Neural crest cell (in vitro differentiated cells): ENCODE measurements at regions not wholly inside any gene's neighbourhood (a gene's known extent, or its start where the extent isn't known, plus 50 kb on each side); places are given as distances from the start of the nearest gene placed in this dataset.
"Not testable (repeated sequence)": the region's sequence is repeated elsewhere in the genome, so short reads cannot be mapped to it uniquely, and the experiment has no call there.

ENCODE experiments used
- DNase-seq: peaks from one replicate; pipeline ENCODE4 v3.0.0; 2021; ENCODE audit warnings: low read depth, mixed read lengths, low spot score
- H3K27ac Mint-ChIP-seq: one replicate; pipeline ENCODE4 v1.8.0; 2021; ENCODE audit warnings: mild to moderate bottlenecking, mixed read lengths; ENCODE audit not compliant: unreplicated experiment
- H3K27me3 Mint-ChIP-seq: 2 replicates; pipeline ENCODE4 v1.8.0; 2021; ENCODE audit warnings: low read depth, mild to moderate bottlenecking, mixed read lengths
- H3K36me3 Mint-ChIP-seq: 2 replicates; pipeline ENCODE4 v1.8.0; 2021; ENCODE audit warnings: low read depth, mild to moderate bottlenecking, mixed read lengths
- H3K4me1 Mint-ChIP-seq: 2 replicates; pipeline ENCODE4 v1.8.0; 2021; ENCODE audit warnings: mixed read lengths
- H3K4me3 Mint-ChIP-seq: one replicate; pipeline ENCODE4 v1.8.0; 2021; ENCODE audit warnings: mild to moderate bottlenecking, mixed read lengths
- H3K9me3 Mint-ChIP-seq: 2 replicates; pipeline ENCODE4 v1.8.0; 2021; ENCODE audit warnings: mixed read lengths
- TF ChIP-seq, protein P1 (sequence below): fragments of 200-600 bp; sonication (generic); conservative IDR thresholded peaks from 2 replicates; pipeline ENCODE4 v1.5.0; 2021; ENCODE audit warnings: antibody characterized with exemption, mild to moderate bottlenecking

DNA sequence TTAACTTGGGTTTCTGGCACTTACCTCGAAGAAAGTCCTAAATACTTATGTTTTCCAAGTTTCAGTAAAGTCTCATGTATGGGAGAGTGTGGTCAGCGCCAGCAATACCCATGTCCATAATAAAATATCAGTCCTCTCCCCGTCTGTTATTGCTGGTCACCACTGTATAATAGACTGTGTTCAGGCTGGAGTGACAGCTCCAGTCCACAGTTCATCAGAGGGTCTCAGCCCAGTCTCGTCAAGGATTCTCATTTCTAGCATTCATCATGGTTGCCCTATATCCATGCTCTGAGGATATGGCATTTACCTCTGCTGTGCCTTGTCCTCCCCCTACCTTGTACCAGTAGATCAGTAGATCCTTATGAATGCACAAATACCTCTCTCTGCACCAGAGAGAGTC is 384.5 kb downstream of the NPIPA7 start:
- peaks cover 19% of the 10 kb centered on the region for H3K27me3 Mint-ChIP-seq
- H3K4me1 Mint-ChIP-seq: no peaks in the 10 kb centered on the region
- no peak for DNase-seq
- no peak overlapping the region for H3K4me3 Mint-ChIP-seq
- no peaks in the 10 kb centered on the region for H3K36me3 Mint-ChIP-seq
- no peak overlapping the region for H3K27ac Mint-ChIP-seq
- H3K9me3 Mint-ChIP-seq: peaks cover 12% of the 10 kb centered on the region
- TF ChIP-seq, protein P1, sequence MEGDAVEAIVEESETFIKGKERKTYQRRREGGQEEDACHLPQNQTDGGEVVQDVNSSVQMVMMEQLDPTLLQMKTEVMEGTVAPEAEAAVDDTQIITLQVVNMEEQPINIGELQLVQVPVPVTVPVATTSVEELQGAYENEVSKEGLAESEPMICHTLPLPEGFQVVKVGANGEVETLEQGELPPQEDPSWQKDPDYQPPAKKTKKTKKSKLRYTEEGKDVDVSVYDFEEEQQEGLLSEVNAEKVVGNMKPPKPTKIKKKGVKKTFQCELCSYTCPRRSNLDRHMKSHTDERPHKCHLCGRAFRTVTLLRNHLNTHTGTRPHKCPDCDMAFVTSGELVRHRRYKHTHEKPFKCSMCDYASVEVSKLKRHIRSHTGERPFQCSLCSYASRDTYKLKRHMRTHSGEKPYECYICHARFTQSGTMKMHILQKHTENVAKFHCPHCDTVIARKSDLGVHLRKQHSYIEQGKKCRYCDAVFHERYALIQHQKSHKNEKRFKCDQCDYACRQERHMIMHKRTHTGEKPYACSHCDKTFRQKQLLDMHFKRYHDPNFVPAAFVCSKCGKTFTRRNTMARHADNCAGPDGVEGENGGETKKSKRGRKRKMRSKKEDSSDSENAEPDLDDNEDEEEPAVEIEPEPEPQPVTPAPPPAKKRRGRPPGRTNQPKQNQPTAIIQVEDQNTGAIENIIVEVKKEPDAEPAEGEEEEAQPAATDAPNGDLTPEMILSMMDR: no peak

DNA sequence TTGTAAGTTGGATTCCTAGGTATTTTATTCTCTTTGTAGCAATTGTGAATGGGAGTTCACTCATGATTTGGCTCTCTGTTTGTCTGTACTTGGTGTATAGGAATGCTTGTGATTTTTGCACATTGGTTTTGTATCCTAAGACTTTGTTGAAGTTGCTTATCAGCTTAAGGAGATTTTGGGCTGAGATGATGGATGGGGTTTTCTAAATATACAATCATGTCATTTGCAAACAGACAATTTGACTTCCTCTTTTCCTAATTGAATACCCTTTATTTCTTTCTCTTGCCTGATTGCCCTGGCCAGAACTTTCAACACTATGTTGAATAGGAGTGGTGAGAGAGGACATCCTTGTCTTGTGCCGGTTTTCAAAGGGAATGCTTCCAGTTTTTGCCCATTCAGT is 391.8 kb downstream of the NPIPA7 start:
- not testable (repeated sequence) for DNase-seq, H3K4me3 Mint-ChIP-seq, H3K4me1 Mint-ChIP-seq, H3K36me3 Mint-ChIP-seq, H3K27ac Mint-ChIP-seq
- Mint-ChIP-seq H3K27me3 (peaks cover 39% of the 10 kb centered on the region), H3K9me3 (peaks cover 11% of the 10 kb centered on the region)

DNA sequence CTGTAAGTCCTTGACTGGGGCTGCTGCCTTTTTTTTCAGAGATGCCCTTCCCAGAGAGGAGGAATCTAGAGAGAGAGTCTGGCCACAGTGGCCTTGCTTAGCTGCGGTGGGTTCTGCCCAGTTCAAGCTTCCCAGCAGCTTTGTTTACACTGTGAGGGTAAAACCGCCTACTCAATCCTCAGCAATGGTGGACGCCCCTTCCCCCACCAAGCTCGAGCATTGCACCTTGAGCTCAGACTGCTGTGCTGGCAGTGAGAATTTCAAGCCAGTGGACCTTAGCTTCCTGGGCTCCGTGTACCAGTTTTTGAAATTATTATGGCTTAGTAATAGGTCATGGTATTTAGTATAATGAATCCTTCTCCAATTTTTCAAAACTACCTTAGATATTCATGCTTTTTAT is 395.4 kb downstream of the NPIPA7 start:
- no peak overlapping the region for H3K27ac Mint-ChIP-seq
- H3K4me1 Mint-ChIP-seq: no peaks in the 10 kb centered on the region
- no peak for DNase-seq
- no peaks in the 10 kb centered on the region for H3K36me3 Mint-ChIP-seq
- H3K4me3 Mint-ChIP-seq: no peak overlapping the region
- no peaks in the 10 kb centered on the region for H3K9me3 Mint-ChIP-seq
- TF ChIP-seq, protein P1: no peak
- H3K27me3 Mint-ChIP-seq: peaks cover 26% of the 10 kb centered on the region

DNA sequence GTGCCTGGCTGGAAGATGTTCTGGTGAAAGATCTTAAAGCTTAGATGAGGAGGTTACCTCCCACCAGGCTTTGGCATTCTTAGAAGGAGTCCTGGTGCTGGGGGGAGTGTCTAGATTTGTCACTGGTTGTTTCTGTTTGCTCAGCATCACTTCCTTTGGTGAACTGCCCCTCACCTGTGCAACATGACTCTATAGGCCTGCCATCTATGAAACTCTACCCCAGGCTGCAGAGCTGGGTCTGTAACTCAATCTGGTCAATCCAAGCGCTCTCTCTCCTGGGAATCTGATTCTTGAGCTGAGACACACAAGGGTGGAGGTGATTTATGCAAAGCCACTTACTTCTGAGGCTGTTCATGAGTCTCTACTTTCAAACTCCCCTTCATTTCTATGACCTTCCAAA is 399.4 kb downstream of the NPIPA7 start:
- no peak overlapping the region for H3K4me3 Mint-ChIP-seq
- DNase-seq: no peak
- TF ChIP-seq, protein P1: no peak
- H3K9me3 Mint-ChIP-seq: no peaks in the 10 kb centered on the region
- H3K27ac Mint-ChIP-seq: no peak overlapping the region
- peaks cover 12% of the 10 kb centered on the region for H3K4me1 Mint-ChIP-seq
- H3K27me3 Mint-ChIP-seq: peaks cover 7% of the 10 kb centered on the region
- no peaks in the 10 kb centered on the region for H3K36me3 Mint-ChIP-seq

DNA sequence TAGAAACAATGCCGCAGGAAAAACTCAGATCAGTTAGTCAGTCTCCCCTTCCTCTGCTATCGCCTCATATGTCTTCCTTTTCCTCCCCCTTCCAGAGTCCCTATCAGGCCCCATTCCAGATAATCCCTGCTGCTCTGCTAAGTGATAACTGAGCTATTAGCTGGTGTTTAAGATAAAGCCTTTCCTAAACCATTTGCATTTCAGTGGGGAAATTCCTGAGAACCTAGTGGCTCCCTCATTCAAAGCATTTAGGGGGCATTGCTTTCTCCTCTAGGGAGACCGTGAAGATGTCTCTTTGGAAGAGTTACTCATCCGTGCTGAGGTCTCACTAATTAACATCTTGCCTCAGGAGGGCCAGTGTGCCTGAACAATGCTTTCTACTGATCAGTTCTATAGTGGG is 401.6 kb downstream of the NPIPA7 start:
- Mint-ChIP-seq H3K4me1 (peaks cover 18% of the 10 kb centered on the region), H3K27me3 (peaks cover 3% of the 10 kb centered on the region), H3K27ac (peak overlapping the region; percentile 48), H3K9me3 (no peaks in the 10 kb centered on the region), H3K36me3 (no peaks in the 10 kb centered on the region), H3K4me3 (no peak overlapping the region)
- TF ChIP-seq, protein P1: no peak
- no peak for DNase-seq

DNA sequence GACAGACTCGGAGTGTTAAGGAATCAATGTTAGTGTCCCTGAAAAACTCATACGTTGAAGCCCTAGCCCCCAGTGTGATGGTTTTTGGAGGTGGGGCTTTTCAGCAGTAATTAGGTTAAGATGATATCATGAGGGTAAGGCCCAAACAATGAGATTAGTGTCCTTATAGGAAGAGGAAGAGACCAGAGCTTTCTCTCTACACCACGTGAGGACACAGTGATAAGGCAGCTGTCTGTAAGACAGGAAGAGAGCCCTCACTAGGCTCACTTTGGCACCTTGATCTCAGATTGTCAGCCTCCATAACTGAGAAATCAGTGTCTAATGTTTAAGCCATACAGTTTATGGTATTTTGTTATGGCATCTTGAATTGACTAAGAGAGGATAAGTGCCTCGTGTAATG is 403.2 kb downstream of the NPIPA7 start:
- Mint-ChIP-seq H3K27me3 (peaks cover 3% of the 10 kb centered on the region), H3K27ac (no peak overlapping the region), H3K4me1 (peaks cover 22% of the 10 kb centered on the region), H3K9me3 (no peaks in the 10 kb centered on the region), H3K4me3 (no peak overlapping the region), H3K36me3 (no peaks in the 10 kb centered on the region)
- no peak for DNase-seq
- TF ChIP-seq, protein P1: no peak
